Caco-2 (cell line): ENCODE measurements at regions not wholly inside any gene's neighbourhood (a gene's known extent, or its start where the extent isn't known, plus 50 kb on each side); places are given as distances from the start of the nearest gene placed in this dataset.

Source experiments
- BruUV-seq: library from RNA; stranded (reverse); fragments of 400-500 nt; replicated peaks from 2 replicates; lab custom pipeline; 2021; lab: Mats Ljungman, UMichigan
- CTCF ChIA-PET: fragments of 300-600 bp; sonication (Branson Sonifier 250); formaldehyde crosslinking; loops from one replicate; lab custom pipeline; 2022; ENCODE audit warnings: antibody characterized with exemption; lab: Charles Lee
- POLR2A ChIA-PET: fragments of 300-600 bp; sonication (Branson Sonifier 250); formaldehyde crosslinking; loops from one replicate; lab custom pipeline; 2022; ENCODE audit warnings: antibody characterized with exemption; lab: Charles Lee
- DNase-seq, 2 experiments: peaks; one replicate each; pipeline versions ENCODE4 v3.0.0 to v3.0.0-alpha.2; 2020 to 2022
- H3K27me3 ChIP-seq: replicated peaks from 2 replicates; pipeline ENCODE4 v1.6.0; 2011; ENCODE audit warnings: low read length; ENCODE audit not compliant: control insufficient read depth, insufficient read depth
- H3K36me3 ChIP-seq: 2 replicates; pipeline ENCODE4 v1.5.1; 2011; ENCODE audit warnings: low read length; ENCODE audit not compliant: control insufficient read depth, insufficient read depth
- H3K4me1 ChIP-seq: fragments of 250-450 bp; sonication (Bioruptor Pico); 2 replicates; pipeline ENCODE4 v1.5.1; 2020; ENCODE audit warnings: mild to moderate bottlenecking
- H3K4me3 ChIP-seq: 2 replicates; pipeline ENCODE4 v1.5.1; 2011; ENCODE audit warnings: low read depth, mild to moderate bottlenecking, control low read depth, low read length
- H3K9me3 ChIP-seq: fragments of 250-450 bp; sonication (Bioruptor Pico); 2 replicates; pipeline ENCODE4 v1.5.1; 2020; ENCODE audit warnings: mild to moderate bottlenecking, moderate library complexity
- H3K27ac Mint-ChIP-seq: one replicate; pipeline ENCODE4 v1.8.0; 2022; ENCODE audit warnings: mixed read lengths; ENCODE audit not compliant: unreplicated experiment
- H3K27me3 Mint-ChIP-seq: one replicate; pipeline ENCODE4 v1.8.0; 2022; ENCODE audit warnings: mixed read lengths; ENCODE audit not compliant: insufficient read depth, unreplicated experiment
- H3K36me3 Mint-ChIP-seq: one replicate; pipeline ENCODE4 v1.8.0; 2022; ENCODE audit warnings: mild to moderate bottlenecking, mixed read lengths; ENCODE audit not compliant: insufficient read depth, unreplicated experiment
- H3K4me1 Mint-ChIP-seq: one replicate; pipeline ENCODE4 v1.8.0; 2022; ENCODE audit warnings: low read depth, mixed read lengths; ENCODE audit not compliant: unreplicated experiment
- H3K4me3 Mint-ChIP-seq: one replicate; pipeline ENCODE4 v1.8.0; 2022; ENCODE audit warnings: mild to moderate bottlenecking, moderate library complexity, mixed read lengths; ENCODE audit not compliant: unreplicated experiment
- H3K9me3 Mint-ChIP-seq: one replicate; pipeline ENCODE4 v1.8.0; 2022; ENCODE audit warnings: mixed read lengths; ENCODE audit not compliant: unreplicated experiment
- CTCF ChIP-seq, 2 experiments: fragments of 200-600 bp in 1 of 2; IDR thresholded peaks; 1 replicate in 1 of 2; 2 replicates in 1 of 2; pipeline versions ENCODE4 v1.5.1 to v1.8.0; 2011 to 2022; ENCODE audit warnings: antibody characterized with exemption in 1 of 2, control low read depth in 1 of 2, inconsistent platforms in 1 of 2, low read depth in 1 of 2, low read length in 1 of 2, mild to moderate bottlenecking in 1 of 2, moderate library complexity in 1 of 2; ENCODE audit not compliant: insufficient read depth in 1 of 2, severe bottlenecking in 1 of 2, unreplicated experiment in 1 of 2
- intact Hi-C: fragments of 100-400 bp; cut with micrococcal nuclease; formaldehyde crosslinking; loops from one replicate; pipeline ENCODE4 v1.10.0; 2022; ENCODE audit not compliant: unreplicated experiment

DNA sequence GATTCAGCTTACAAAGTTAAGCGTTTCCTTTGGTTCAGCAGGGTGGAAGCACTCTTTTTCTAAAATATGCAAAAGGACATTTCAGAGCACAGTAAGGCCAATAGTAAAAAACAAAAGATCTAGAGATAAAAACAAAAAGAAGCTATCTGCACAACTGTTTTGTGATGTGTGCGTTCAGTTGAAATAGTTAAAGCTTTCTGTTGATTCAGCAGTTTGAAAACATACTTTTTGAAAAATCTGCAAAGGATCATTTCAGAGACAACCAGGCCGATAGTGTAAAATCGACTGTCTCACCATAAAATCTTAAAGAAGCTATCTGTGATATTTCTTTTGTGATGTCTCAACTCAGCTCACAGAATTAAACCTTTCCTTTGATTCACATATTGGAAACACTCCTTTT lies 300.0 kb upstream of the ALG10B start:
- Histone ChIP-seq H3K4me1 (no peaks in the 10 kb centered on the region), H3K36me3 (no peaks in the 10 kb centered on the region), H3K4me3 (no peak overlapping the region), H3K9me3 (peaks cover 29% of the 10 kb centered on the region), H3K27me3 (no peaks in the 10 kb centered on the region)
- Mint-ChIP-seq H3K36me3 (no peaks in the 10 kb centered on the region), H3K4me1 (no peaks in the 10 kb centered on the region), H3K27ac (no peak overlapping the region), H3K4me3 (no peak overlapping the region), H3K27me3 (no peaks in the 10 kb centered on the region), H3K9me3 (peaks cover 8% of the 10 kb centered on the region)
- no peak for TF ChIP-seq CTCF (IDR thresholded peaks at IDR 0.05; ENCODE audit: insufficient read depth in 1 of 2, low read depth in 1 of 2, low read length in 1 of 2, severe bottlenecking in 1 of 2, unreplicated experiment in 1 of 2)
- no TSS peak for BruUV-seq
- ChIA-PET CTCF (no interaction called here), POLR2A (no interaction called here)
- intact Hi-C loops: no loop called here
- no peak for DNase-seq

DNA sequence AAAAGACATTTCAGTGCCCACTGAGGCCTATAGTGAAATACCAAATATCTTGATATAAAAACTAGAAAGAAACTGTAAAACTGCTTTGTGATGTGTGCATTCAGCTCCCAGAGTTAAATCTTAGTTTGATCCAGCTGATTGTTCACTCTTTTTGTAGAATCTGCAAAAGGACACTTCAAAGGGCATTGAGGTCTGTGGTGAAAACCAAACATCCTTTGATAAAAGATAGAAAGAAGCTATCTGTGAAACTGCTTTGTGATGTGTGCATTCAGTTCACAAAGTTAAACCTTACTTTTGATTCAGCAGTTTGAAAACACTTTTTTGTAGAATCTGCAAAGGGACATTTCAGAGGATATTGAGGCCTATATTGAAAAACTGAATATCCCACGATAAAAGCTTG lies 290.7 kb upstream of the ALG10B start:
- intact Hi-C loops: no loop called here
- H3K9me3 Mint-ChIP-seq: peaks cover 19% of the 10 kb centered on the region
- H3K4me1 Mint-ChIP-seq: no peaks in the 10 kb centered on the region
- no peaks in the 10 kb centered on the region for H3K4me1 ChIP-seq
- H3K27me3 Mint-ChIP-seq: no peaks in the 10 kb centered on the region
- H3K36me3 ChIP-seq: no peaks in the 10 kb centered on the region
- H3K27me3 ChIP-seq: no peaks in the 10 kb centered on the region
- POLR2A ChIA-PET: no interaction called here
- H3K4me3 Mint-ChIP-seq: no peak overlapping the region
- no peaks in the 10 kb centered on the region for H3K36me3 Mint-ChIP-seq
- DNase-seq: no peak
- BruUV-seq: no TSS peak
- TF ChIP-seq CTCF (IDR thresholded peaks at IDR 0.05; ENCODE audit: insufficient read depth in 1 of 2, low read depth in 1 of 2, low read length in 1 of 2, severe bottlenecking in 1 of 2, unreplicated experiment in 1 of 2): no peak
- CTCF ChIA-PET: no interaction called here
- H3K27ac Mint-ChIP-seq: no peak overlapping the region
- peaks cover 9% of the 10 kb centered on the region for H3K9me3 ChIP-seq
- H3K4me3 ChIP-seq: no peak overlapping the region

DNA sequence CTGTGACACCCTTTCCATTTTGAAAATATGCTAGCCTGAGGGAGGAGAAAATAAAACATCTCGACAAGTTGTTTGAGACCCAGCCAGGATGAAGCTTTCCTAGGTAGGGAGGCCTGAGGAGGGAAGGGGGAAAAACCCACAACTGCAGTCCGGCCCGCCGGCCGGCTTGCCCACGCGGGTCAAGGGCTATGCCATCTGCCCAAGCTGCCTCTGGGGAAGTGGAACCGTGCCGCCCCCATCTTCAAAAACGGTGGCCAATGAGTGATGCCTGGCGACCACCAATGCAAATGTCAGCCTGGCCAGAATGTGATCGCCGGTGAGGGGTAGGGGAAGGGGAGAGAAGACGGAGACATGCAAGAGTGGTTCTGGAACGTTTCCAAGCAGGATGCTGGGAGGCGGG lies 263.5 kb upstream of the ALG10B start:
- Histone ChIP-seq H3K36me3 (no peaks in the 10 kb centered on the region), H3K4me3 (no peak overlapping the region), H3K9me3 (0 out of 2 replicates have a peak, but pooled peaks cover 8% of the 10 kb centered on the region), H3K27me3 (no peaks in the 10 kb centered on the region), H3K4me1 (no peaks in the 10 kb centered on the region)
- peaks cover 46% of the 10 kb centered on the region for H3K9me3 Mint-ChIP-seq
- H3K36me3 Mint-ChIP-seq: no peaks in the 10 kb centered on the region
- POLR2A ChIA-PET: no interaction called here
- no peak for TF ChIP-seq CTCF (IDR thresholded peaks at IDR 0.05; ENCODE audit: insufficient read depth in 1 of 2, low read depth in 1 of 2, low read length in 1 of 2, severe bottlenecking in 1 of 2, unreplicated experiment in 1 of 2)
- intact Hi-C loops: loop anchor here (1.0 kb wide), 2 partner anchors 85 to 263 kb away; partner anchors contain the start of gene ALG10B
- no peaks in the 10 kb centered on the region for H3K27me3 Mint-ChIP-seq
- CTCF ChIA-PET: no interaction called here
- no peak overlapping the region for H3K27ac Mint-ChIP-seq
- no peak overlapping the region for H3K4me3 Mint-ChIP-seq
- no TSS peak for BruUV-seq
- H3K4me1 Mint-ChIP-seq: no peaks in the 10 kb centered on the region
- DNase-seq: no peak
